ENCODE measurements at regions not wholly inside any gene's neighbourhood (a gene's known extent, or its start where the extent isn't known, plus 50 kb on each side); places are given as distances from the start of the nearest gene placed in this dataset.

GRCh38 chr16:31701734-31702133 is 171.9 kb upstream of the ZNF267 start:
- no peak for DNase-seq (ENCODE audit: low read depth, low spot score)

- no peak for DNase-seq (ENCODE audit: low read depth, low spot score)
Measured at GRCh38 chr16:31702796-31703195, 170.8 kb upstream of the ZNF267 start.

- no peak for DNase-seq (ENCODE audit: low read depth, low spot score)
Measured at GRCh38 chr16:31703526-31704128, 170.0 kb upstream of the ZNF267 start.

GRCh38 chr16:31704138-31704537 is 169.5 kb upstream of the ZNF267 start:
- DNase-seq (ENCODE audit: low read depth, low spot score), result no peak

- DNase-seq (ENCODE audit: low read depth, low spot score), result no peak
Measured at GRCh38 chr16:31705371-31705770, 168.2 kb upstream of the ZNF267 start.

- no peak for DNase-seq (ENCODE audit: low read depth, low spot score)
Measured at GRCh38 chr16:31706318-31706717, 167.3 kb upstream of the ZNF267 start.

- DNase-seq (ENCODE audit: low read depth, low spot score), result no peak
Measured at GRCh38 chr16:31706925-31707324, 166.7 kb upstream of the ZNF267 start.

- no peak for DNase-seq (ENCODE audit: low read depth, low spot score)
Measured at GRCh38 chr16:31707743-31708335, 165.8 kb upstream of the ZNF267 start.

GRCh38 chr16:31708348-31708747 is 165.3 kb upstream of the ZNF267 start:
- DNase-seq (ENCODE audit: low read depth, low spot score), result no peak

- no peak for DNase-seq (ENCODE audit: low read depth, low spot score)
Measured at GRCh38 chr16:31709181-31709580, 164.4 kb upstream of the ZNF267 start.

- no peak for DNase-seq (ENCODE audit: low read depth, low spot score)
Measured at GRCh38 chr16:31710134-31710533, 163.5 kb upstream of the ZNF267 start.

GRCh38 chr16:31710880-31711279 is 162.7 kb upstream of the ZNF267 start:
- no peak for DNase-seq (ENCODE audit: low read depth, low spot score)

- DNase-seq (ENCODE audit: low read depth, low spot score), result no peak
Measured at GRCh38 chr16:31711344-31711845, 162.2 kb upstream of the ZNF267 start.

- DNase-seq (ENCODE audit: low read depth, low spot score), result no peak
Measured at GRCh38 chr16:31712064-31712540, 161.5 kb upstream of the ZNF267 start.

GRCh38 chr16:31713071-31713944 is 160.3 kb upstream of the ZNF267 start:
- peak; percentile 86 for DNase-seq (ENCODE audit: low read depth, low spot score)

GRCh38 chr16:31713945-31714902 is 159.4 kb upstream of the ZNF267 start:
- no peak for DNase-seq (ENCODE audit: low read depth, low spot score)

- no peak for DNase-seq (ENCODE audit: low read depth, low spot score)
Measured at GRCh38 chr16:31714903-31715504, 158.6 kb upstream of the ZNF267 start.

GRCh38 chr16:31715915-31716314 is 157.7 kb upstream of the ZNF267 start:
- DNase-seq (ENCODE audit: low read depth, low spot score), result no peak

- DNase-seq (ENCODE audit: low read depth, low spot score), result no peak
Measured at GRCh38 chr16:31718998-31719397, 154.6 kb upstream of the ZNF267 start.

GRCh38 chr16:31727553-31727952 is 146.1 kb upstream of the ZNF267 start:
- no peak for DNase-seq (ENCODE audit: low read depth, low spot score)

GRCh38 chr16:31734265-31734664 is 139.3 kb upstream of the ZNF267 start:
- no peak for DNase-seq (ENCODE audit: low read depth, low spot score)

All from activated CD4-positive, CD25-positive, alpha-beta regulatory T cell treated with anti-CD3 and anti-CD28 coated beads, Interleukin-2, amount 50 U/mL, for 16 hours (primary cell).